Large intestine (tissue), 3 donors: ENCODE measurements at regions not wholly inside any gene's neighbourhood (a gene's known extent, or its start where the extent isn't known, plus 50 kb on each side); places are given as distances from the start of the nearest gene placed in this dataset.

Experiments
- DNase-seq, 2 donors: peaks; one replicate each; pipeline versions ENCODE4 v3.0.0 to v3.0.0-alpha.2; 2013
- H3K27ac ChIP-seq: one replicate; pipeline ENCODE4 v1.5.1; 2013; ENCODE audit warnings: low read length
- H3K27me3 ChIP-seq: 2 replicates; pipeline ENCODE4 v1.6.1; 2013; ENCODE audit warnings: low read length; ENCODE audit not compliant: control insufficient read depth, insufficient read depth
- H3K36me3 ChIP-seq: 2 replicates; pipeline ENCODE4 v1.6.1; 2013; ENCODE audit warnings: low read length; ENCODE audit not compliant: control insufficient read depth, insufficient read depth
- H3K4me1 ChIP-seq: one replicate; pipeline ENCODE4 v1.6.1; 2013; ENCODE audit warnings: low read length; ENCODE audit not compliant: control insufficient read depth, insufficient read depth
- H3K4me3 ChIP-seq: one replicate; pipeline ENCODE4 v1.5.1; 2013; ENCODE audit warnings: low read length
- H3K9me3 ChIP-seq: one replicate; pipeline ENCODE4 v1.6.1; 2013; ENCODE audit warnings: mild to moderate bottlenecking, low read depth, low read length, moderate library complexity; ENCODE audit not compliant: control insufficient read depth
- WGBS: methylation state at CpG from one replicate; pipeline ENCODE4 v1.1.5; 2013; ENCODE audit warnings: low lambda C conversion rate; ENCODE audit not compliant: insufficient coverage; 5-methylcytosine and 5-hydroxymethylcytosine counted together

GRCh38 chr2:71945603-71945959 is 202.1 kb downstream of the CYP26B1 start:
- no CpG with 5 or more reads among the region's 8 CpGs for WGBS
- Histone ChIP-seq H3K4me3 (no peak overlapping the region), H3K9me3 (no peaks in the 10 kb centered on the region), H3K27ac (no peak overlapping the region), H3K27me3 (no peaks in the 10 kb centered on the region), H3K36me3 (no peaks in the 10 kb centered on the region), H3K4me1 (no peaks in the 10 kb centered on the region)
- DNase-seq = no peak

- Histone ChIP-seq H3K27me3 (no peaks in the 10 kb centered on the region), H3K27ac (no peak overlapping the region), H3K4me3 (no peak overlapping the region), H3K9me3 (no peaks in the 10 kb centered on the region), H3K4me1 (no peaks in the 10 kb centered on the region), H3K36me3 (no peaks in the 10 kb centered on the region)
- peak in 1 of 2 donors; percentile 13 for DNase-seq
- no CpG with 5 or more reads among the region's 13 CpGs for WGBS
These were observed 202.7 kb downstream of the CYP26B1 start for GRCh38 chr2:71944806-71945602.

GRCh38 chr2:71944183-71944550 is 203.5 kb downstream of the CYP26B1 start:
- no peak for DNase-seq
- WGBS = no CpG with 5 or more reads among the region's 8 CpGs
- Histone ChIP-seq H3K4me1 (no peaks in the 10 kb centered on the region), H3K4me3 (no peak overlapping the region), H3K27ac (no peak overlapping the region), H3K36me3 (no peaks in the 10 kb centered on the region), H3K9me3 (no peaks in the 10 kb centered on the region), H3K27me3 (no peaks in the 10 kb centered on the region)

GRCh38 chr2:71943238-71944182 is 204.2 kb downstream of the CYP26B1 start:
- no peak for DNase-seq
- no peaks in the 10 kb centered on the region for H3K27me3 ChIP-seq
- 90% methylated on average over 2 of the region's 17 CpGs for WGBS
- no peak overlapping the region for H3K4me3 ChIP-seq
- H3K9me3 ChIP-seq = no peaks in the 10 kb centered on the region
- no peaks in the 10 kb centered on the region for H3K36me3 ChIP-seq
- no peaks in the 10 kb centered on the region for H3K4me1 ChIP-seq
- H3K27ac ChIP-seq = no peak overlapping the region

- 100% methylated on average over 3 of the region's 11 CpGs for WGBS
- DNase-seq = no peak
- no peak overlapping the region for H3K4me3 ChIP-seq
- H3K9me3 ChIP-seq = no peaks in the 10 kb centered on the region
- H3K36me3 ChIP-seq = no peaks in the 10 kb centered on the region
- no peaks in the 10 kb centered on the region for H3K4me1 ChIP-seq
- H3K27me3 ChIP-seq = no peaks in the 10 kb centered on the region
- H3K27ac ChIP-seq = no peak overlapping the region
These were observed 205.7 kb downstream of the CYP26B1 start for GRCh38 chr2:71941726-71942525.

- Histone ChIP-seq H3K27ac (no peak overlapping the region), H3K27me3 (no peaks in the 10 kb centered on the region), H3K9me3 (no peaks in the 10 kb centered on the region), H3K36me3 (no peaks in the 10 kb centered on the region), H3K4me3 (no peak overlapping the region), H3K4me1 (peaks cover 2% of the 10 kb centered on the region)
- no peak for DNase-seq
- no CpG with 5 or more reads among the region's 5 CpGs for WGBS
These were observed 207.0 kb downstream of the CYP26B1 start for GRCh38 chr2:71940695-71941094.

GRCh38 chr2:71939588-71940535 is 207.8 kb downstream of the CYP26B1 start:
- Histone ChIP-seq H3K9me3 (no peaks in the 10 kb centered on the region), H3K27me3 (no peaks in the 10 kb centered on the region), H3K27ac (no peak overlapping the region), H3K36me3 (no peaks in the 10 kb centered on the region), H3K4me1 (peaks cover 4% of the 10 kb centered on the region), H3K4me3 (no peak overlapping the region)
- WGBS = no CpG with 5 or more reads among the region's 13 CpGs
- DNase-seq = no peak

- H3K27ac ChIP-seq = no peak overlapping the region
- no peak for DNase-seq
- no CpG with 5 or more reads among the region's 13 CpGs for WGBS
These were observed 208.7 kb downstream of the CYP26B1 start for GRCh38 chr2:71938659-71939587.

GRCh38 chr2:71938108-71938507 is 209.6 kb downstream of the CYP26B1 start:
- Histone ChIP-seq H3K27me3 (no peaks in the 10 kb centered on the region), H3K9me3 (no peaks in the 10 kb centered on the region), H3K27ac (no peak overlapping the region), H3K4me3 (no peak overlapping the region), H3K36me3 (no peaks in the 10 kb centered on the region), H3K4me1 (peaks cover 10% of the 10 kb centered on the region)
- DNase-seq = no peak
- WGBS = no CpG with 5 or more reads among the region's 1 CpG

More at GRCh38 chr2:71938659-71939587, 208.7 kb downstream of the CYP26B1 start:
- no peaks in the 10 kb centered on the region for H3K9me3 ChIP-seq
- no peaks in the 10 kb centered on the region for H3K27me3 ChIP-seq
- no peaks in the 10 kb centered on the region for H3K36me3 ChIP-seq
- no peak overlapping the region for H3K4me3 ChIP-seq
- peaks cover 10% of the 10 kb centered on the region for H3K4me1 ChIP-seq
